HG02885 (cell line): ENCODE measurements at regions not wholly inside any gene's neighbourhood (a gene's known extent, or its start where the extent isn't known, plus 50 kb on each side); places are given as distances from the start of the nearest gene placed in this dataset.

Source experiments
- ATAC-seq: cut with Tn5 transposase; IDR thresholded peaks from one replicate; pipeline ENCODE4 v1.9.1; 2021; ENCODE audit warnings: mild to moderate bottlenecking; ENCODE audit not compliant: unreplicated experiment, poor library complexity

GRCh38 chr10:14468023-14468441 lies 137.3 kb upstream of the FRMD4A start:
- no peak for ATAC-seq

- no peak for ATAC-seq
Measured at GRCh38 chr10:14466257-14466656, 135.5 kb upstream of the FRMD4A start.

GRCh38 chr10:14460447-14460846 lies 129.7 kb upstream of the FRMD4A start:
- no peak for ATAC-seq

- ATAC-seq = no peak
Measured at GRCh38 chr10:14459665-14460064, 128.9 kb upstream of the FRMD4A start.

GRCh38 chr10:14456870-14457266 lies 126.1 kb upstream of the FRMD4A start:
- ATAC-seq = peak; percentile 13

GRCh38 chr10:14456218-14456869 lies 125.6 kb upstream of the FRMD4A start:
- ATAC-seq = peak; percentile 84

- no peak for ATAC-seq
Measured at GRCh38 chr10:14454629-14455028, 123.9 kb upstream of the FRMD4A start.

- ATAC-seq = no peak
Measured at GRCh38 chr10:14454206-14454605, 123.5 kb upstream of the FRMD4A start.

GRCh38 chr10:14453593-14453992 lies 122.9 kb upstream of the FRMD4A start:
- no peak for ATAC-seq

GRCh38 chr10:14451341-14451740 lies 120.6 kb upstream of the FRMD4A start:
- no peak for ATAC-seq

GRCh38 chr10:14450041-14450491 lies 119.3 kb upstream of the FRMD4A start:
- no peak for ATAC-seq

GRCh38 chr10:14449293-14449815 lies 118.6 kb upstream of the FRMD4A start:
- no peak for ATAC-seq

- ATAC-seq = no peak
Measured at GRCh38 chr10:14448197-14448990, 117.7 kb upstream of the FRMD4A start.

GRCh38 chr10:14447094-14447839 lies 116.5 kb upstream of the FRMD4A start:
- no peak for ATAC-seq

GRCh38 chr10:14439451-14440259 lies 108.9 kb upstream of the FRMD4A start:
- no peak for ATAC-seq

- ATAC-seq = no peak
Measured at GRCh38 chr10:14438576-14438975, 107.9 kb upstream of the FRMD4A start.

- no peak for ATAC-seq
Measured at GRCh38 chr10:14438057-14438456, 107.3 kb upstream of the FRMD4A start.

GRCh38 chr10:14435976-14436632 lies 105.4 kb upstream of the FRMD4A start:
- ATAC-seq = no peak

GRCh38 chr10:14433147-14433546 lies 102.4 kb upstream of the FRMD4A start:
- no peak for ATAC-seq
